ENCODE measurements at regions not wholly inside any gene's neighbourhood (a gene's known extent, or its start where the extent isn't known, plus 50 kb on each side); places are given as distances from the start of the nearest gene placed in this dataset.
"Not testable (repeated sequence)": the region's sequence is repeated elsewhere in the genome, so short reads cannot be mapped to it uniquely, and the experiment has no call there.

DNA sequence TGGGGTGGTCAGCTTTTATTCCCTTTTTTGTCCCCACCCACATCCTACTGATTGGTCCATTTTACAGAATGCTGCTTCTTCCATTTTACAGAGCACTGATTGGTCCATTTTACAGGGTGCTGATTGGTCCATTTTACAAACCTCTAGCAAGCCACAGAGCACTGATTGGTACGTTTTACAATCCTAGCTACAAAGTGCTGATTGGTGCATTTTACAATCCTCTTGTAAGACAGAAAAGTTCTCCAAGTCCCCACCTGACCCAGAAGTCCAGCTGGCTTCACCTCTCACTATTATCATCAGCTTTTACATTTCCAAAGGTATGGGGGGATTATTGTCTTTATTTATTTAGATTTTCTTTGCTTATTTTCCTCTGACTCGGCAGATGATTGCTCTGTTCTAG, 390.4 kb upstream of the STXBP6 start:
- TF ChIP-seq, protein P1, sequence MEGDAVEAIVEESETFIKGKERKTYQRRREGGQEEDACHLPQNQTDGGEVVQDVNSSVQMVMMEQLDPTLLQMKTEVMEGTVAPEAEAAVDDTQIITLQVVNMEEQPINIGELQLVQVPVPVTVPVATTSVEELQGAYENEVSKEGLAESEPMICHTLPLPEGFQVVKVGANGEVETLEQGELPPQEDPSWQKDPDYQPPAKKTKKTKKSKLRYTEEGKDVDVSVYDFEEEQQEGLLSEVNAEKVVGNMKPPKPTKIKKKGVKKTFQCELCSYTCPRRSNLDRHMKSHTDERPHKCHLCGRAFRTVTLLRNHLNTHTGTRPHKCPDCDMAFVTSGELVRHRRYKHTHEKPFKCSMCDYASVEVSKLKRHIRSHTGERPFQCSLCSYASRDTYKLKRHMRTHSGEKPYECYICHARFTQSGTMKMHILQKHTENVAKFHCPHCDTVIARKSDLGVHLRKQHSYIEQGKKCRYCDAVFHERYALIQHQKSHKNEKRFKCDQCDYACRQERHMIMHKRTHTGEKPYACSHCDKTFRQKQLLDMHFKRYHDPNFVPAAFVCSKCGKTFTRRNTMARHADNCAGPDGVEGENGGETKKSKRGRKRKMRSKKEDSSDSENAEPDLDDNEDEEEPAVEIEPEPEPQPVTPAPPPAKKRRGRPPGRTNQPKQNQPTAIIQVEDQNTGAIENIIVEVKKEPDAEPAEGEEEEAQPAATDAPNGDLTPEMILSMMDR (conservative IDR thresholded peaks at IDR 0.05 in 1 of 2, IDR thresholded peaks at IDR 0.05 in 1 of 2; ENCODE audit: extremely low read depth in 1 of 2, insufficient read depth in 1 of 2, low read depth in 1 of 2, low read length in 2 of 2): not testable (repeated sequence)
- not testable (repeated sequence) for TF ChIP-seq EZH2 (IDR thresholded peaks at IDR 0.05; ENCODE audit: borderline replicate concordance, low read length)
